ENCODE measurements at regions not wholly inside any gene's neighbourhood (a gene's known extent, or its start where the extent isn't known, plus 50 kb on each side); places are given as distances from the start of the nearest gene placed in this dataset.
"Not testable (repeated sequence)": the region's sequence is repeated elsewhere in the genome, so short reads cannot be mapped to it uniquely, and the experiment has no call there.

DNA sequence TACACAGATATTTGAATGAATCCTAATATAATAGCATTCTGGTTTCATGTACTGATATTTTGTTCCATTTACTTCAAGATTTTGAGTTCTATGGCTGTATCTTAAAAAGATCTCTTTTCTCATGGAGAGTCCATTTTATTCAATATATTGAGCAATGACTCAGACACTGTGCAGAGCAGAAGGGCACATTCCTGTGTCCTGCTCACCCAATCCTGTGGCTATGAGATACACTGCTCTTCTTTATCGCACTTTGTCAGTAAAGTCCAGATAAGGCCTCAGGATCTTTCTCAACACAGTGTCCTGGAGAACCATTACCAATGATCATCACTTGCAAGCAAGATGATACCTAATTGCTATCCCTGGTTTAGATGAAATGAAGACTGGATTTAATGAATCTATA lies 155.0 kb downstream of the CYSLTR2 start:
- no peak for DNase-seq

- DNase-seq = no peak
These were observed 156.3 kb downstream of the CYSLTR2 start for GRCh38 chr13:48810013-48810412.

GRCh38 chr13:48813518-48813917 lies 159.8 kb downstream of the CYSLTR2 start:
- no peak for DNase-seq

DNA sequence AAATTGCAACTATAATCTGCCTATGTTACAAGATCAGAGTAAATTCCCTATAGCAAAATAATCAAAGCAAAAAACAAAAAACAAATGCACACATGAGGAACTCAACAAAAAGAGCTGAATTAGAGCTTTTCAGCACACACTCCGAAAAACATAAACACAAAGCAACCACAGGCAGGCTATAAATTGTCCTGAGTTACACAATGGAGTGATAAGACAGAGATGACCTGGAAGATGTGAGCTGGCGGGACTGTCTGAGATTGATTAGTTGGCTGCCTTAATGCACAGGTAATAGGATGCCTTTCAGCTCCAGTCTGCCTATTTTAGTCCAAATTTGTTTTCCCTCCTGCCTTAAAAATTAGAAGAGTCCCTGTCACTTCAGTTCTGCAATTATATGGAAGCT lies 159.0 kb upstream of the FNDC3A start:
- no peak for DNase-seq

- no peak for DNase-seq
These were observed 158.4 kb upstream of the FNDC3A start for GRCh38 chr13:48817166-48817802.

GRCh38 chr13:48818495-48819356 lies 157.0 kb upstream of the FNDC3A start:
- no peak for DNase-seq

GRCh38 chr13:48819376-48819775 lies 156.3 kb upstream of the FNDC3A start:
- no peak for DNase-seq

- DNase-seq = no peak
These were observed 155.8 kb upstream of the FNDC3A start for GRCh38 chr13:48819899-48820298.

DNA sequence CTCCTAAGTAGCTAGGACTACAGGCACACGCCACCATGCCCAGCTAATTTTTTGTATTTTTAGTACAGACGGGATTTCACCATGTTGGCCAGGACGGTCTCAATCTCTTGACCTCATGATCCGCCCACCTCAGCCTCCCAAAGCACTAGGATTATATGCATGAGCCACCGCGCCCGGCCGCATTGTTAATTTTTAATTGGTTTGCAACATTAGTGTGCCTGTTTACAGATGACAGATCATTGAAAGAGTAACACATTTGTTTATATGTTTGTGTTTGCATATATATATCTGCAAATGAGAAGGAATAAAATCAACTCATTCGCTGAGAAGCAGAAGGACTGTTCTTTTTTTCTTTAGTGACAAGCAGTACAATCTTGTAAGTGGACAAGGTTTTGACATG lies 152.2 kb upstream of the FNDC3A start:
- DNase-seq = not testable (repeated sequence)

DNA sequence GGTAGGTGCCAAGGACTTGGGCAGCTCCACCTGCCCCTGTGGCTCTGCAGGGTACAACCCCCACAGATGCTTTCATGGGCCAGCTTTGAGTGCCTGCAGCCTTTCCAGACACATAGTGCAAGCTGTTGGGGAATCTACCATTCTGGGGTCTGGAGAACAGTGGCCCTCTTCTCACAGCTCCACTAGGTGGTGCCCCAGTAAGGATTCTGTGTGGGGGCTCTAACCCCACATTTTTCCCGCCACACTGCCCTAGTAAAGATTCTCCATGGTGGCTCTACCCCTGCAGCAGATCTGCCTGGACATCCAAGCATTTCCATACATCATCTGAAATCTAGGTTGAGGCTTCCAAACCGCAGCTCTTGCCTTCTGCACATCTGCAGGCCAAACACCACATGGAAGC lies 149.7 kb upstream of the FNDC3A start:
- DNase-seq = no peak

DNA sequence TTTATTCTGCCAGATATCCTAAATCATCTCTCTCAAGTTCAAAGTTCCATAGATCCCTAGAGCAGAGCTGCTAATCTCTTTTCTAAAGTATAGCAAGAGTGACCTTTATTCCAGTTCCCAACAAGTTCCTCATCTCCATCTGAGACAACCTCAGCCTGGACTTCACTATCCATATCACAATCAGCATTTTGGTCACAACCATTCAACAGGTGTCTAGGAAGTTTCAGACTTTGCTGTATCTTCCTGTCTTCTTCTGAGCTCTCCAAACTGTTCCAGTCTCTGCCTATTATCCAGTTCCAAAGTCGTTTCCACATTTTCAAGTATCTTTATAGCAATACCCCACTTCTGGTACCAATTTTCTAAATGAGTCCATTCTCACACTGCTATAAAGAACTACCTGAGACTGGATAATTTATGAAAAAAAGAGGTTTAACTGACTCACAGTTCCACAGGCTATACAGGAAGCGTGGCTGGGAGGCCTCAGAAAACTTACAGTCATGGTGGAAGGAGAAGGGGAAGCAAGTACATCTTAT lies 148.7 kb upstream of the FNDC3A start:
- DNase-seq = not testable (repeated sequence)

DNA sequence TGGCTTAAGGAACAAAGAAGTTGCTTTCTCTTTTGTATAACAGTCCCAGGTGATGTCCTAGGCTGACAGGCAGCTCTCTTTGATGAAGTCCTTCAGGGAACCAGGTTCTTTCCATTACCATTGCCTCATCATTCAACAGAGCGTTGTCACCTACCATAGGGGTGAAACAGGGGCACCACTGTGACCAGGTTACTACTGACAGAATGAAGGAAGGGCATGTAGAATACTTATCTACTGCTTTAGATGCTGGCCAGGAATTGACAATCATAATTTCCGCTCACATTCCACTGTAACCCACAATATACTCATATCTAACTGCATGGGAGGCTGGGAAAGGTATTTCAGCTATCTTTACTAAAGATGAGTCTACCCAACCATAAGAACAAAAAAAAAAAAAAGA lies 148.0 kb upstream of the FNDC3A start:
- no peak for DNase-seq

- DNase-seq = no peak
These were observed 146.7 kb upstream of the FNDC3A start for GRCh38 chr13:48828962-48829411.

DNA sequence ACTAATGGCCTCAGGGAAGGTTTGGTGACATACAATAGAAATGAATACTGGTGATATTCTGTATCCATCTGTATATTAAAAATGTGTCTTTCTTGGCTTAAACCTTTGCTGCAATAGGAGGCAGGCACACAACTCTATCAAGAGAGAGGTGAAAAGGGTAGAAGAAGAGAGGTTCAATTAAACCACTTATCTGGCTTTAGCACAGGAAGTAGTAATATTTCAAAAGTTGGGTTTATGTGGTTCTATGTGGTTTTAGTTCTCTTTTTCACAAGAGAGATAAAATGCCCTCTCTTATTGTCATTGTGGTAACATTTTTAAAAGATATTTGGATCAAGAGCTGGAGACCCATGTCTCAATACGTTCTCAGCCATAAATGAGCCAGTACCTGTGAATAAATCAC lies 146.2 kb upstream of the FNDC3A start:
- DNase-seq = no peak

- no peak for DNase-seq
These were observed 144.5 kb upstream of the FNDC3A start for GRCh38 chr13:48831248-48831647.

DNA sequence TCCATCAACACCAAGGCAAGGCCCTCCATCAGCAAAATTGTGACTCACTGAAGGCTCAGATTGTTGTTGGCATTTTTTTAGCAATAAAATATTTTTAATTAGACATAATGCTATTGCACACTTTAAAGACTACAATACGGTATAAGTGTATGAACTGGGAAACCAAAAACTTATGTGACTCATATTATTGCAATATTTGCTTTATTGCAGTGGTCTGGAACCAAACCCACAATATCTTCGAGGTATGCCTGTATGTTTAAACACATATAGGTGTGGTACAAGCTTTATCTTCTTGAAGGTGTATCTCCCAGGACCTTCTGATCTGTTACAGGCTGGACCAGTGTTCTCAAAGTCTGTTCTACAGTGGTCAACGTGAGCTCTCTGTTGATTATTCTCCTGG lies 142.3 kb upstream of the FNDC3A start:
- DNase-seq = no peak

GRCh38 chr13:48835326-48835725 lies 140.4 kb upstream of the FNDC3A start:
- not testable (repeated sequence) for DNase-seq

DNA sequence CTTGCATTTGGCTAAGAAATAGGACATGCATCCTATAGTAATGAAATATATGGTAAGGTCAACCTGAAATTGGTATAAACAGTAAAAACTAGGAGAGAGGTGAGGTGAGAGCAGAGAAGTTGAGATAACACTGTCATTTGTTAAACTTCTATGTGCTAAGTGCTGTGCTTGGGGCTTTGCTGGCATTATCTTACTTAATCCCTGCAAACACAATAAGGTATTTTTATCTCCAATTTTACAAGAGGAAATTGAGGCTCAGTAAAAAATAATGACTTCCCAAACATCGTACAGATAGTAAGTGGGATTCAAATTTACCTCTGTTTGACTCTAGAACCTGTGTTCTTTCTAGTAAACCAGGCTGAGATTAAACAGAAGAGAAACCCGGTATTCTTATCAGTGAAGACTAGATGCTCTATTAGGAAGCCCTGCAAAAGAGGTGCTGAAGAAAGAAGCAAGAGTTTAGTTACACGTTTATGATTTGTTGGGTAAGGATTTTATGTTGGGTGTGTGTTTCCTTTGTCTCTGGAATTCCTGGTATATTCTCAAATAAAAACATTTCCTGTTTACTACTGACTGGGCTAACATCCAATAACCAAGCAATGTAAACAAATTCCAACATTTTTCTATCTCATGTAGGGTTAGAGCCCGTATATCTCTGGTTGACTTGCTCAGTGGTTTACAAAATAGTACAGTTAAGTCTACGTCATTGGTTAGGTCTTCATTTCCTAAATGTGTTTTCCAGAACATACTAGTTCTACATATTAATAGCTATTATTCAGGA lies 137.3 kb upstream of the FNDC3A start:
- DNase-seq = no peak

DNA sequence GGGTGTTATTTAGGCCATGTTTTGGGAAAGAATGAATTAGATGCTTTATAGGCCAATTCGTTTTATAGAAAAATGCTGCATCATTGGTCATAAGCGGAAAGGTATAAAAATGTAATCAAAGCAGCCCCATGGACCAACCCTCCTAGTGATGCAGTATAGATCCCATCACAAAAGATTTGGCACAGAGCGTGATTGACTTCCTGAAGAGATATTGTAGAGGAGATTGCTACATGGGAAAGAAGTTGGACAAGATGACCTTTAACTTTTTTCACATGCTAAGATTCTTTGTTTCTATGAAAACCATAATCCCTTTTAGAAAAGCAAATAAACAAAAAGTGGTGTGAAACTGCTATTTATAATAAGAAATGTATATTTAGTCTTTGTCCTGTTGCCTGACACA lies 136.5 kb upstream of the FNDC3A start:
- no peak for DNase-seq

DNA sequence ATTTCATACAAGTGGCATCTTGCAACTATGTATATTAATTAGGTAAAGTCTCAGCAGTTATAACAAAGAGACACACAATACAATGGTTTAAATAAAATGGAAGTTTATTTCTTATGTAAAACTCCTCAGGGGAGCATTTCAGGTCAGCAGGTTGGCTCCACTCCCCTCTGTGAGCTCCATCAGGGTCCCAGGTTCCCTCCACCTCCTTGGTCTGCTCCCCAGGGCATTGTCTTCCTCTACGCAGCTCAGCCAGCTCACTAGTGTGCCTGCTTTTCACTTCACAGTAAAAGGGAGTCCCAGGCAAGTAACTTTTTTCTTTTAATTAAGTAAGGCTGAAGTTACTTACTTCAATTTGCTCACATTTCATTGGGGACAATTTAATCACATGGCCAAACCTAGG lies 135.3 kb upstream of the FNDC3A start:
- no peak for DNase-seq

GRCh38 chr13:48842316-48842715 lies 133.4 kb upstream of the FNDC3A start:
- no peak for DNase-seq

- no peak for DNase-seq
These were observed 131.9 kb upstream of the FNDC3A start for GRCh38 chr13:48843630-48844380.

- no peak for DNase-seq
These were observed 131.0 kb upstream of the FNDC3A start for GRCh38 chr13:48844676-48845075.

All from CD4-positive, alpha-beta T cell treated with Interferon gamma for 1 hour (primary cell).